ENCODE measurements at regions not wholly inside any gene's neighbourhood (a gene's known extent, or its start where the extent isn't known, plus 50 kb on each side); places are given as distances from the start of the nearest gene placed in this dataset.

DNA sequence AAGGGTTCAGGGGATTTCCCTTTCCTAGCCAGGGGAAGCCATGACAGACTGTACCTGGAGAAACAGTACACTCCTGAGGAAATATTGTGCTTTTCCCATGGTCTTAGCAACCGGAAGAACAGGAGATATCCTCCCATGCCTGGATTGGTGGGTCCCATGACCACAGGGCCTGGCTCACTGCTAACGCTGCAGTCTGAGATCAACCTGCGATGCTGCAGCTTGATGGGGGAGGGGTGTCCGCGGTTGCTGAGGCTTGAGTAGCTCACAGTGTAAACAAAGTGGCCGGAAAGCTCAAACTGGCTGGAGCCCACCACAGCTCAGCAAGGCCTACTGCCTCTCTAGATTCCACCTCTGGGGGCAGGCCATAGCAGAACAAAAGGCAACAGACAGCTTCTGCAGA, 819.5 kb downstream of the TECRL start:
- no peaks in the 10 kb centered on the region for H3K9me3 ChIP-seq (ENCODE audit: control insufficient read depth, low read depth, low read length)
- no peak overlapping the region for H3K4me2 ChIP-seq (ENCODE audit: control insufficient read depth, extremely low read depth, insufficient read depth, low read depth, low read length)
- no peaks in the 10 kb centered on the region for H3K4me1 ChIP-seq (ENCODE audit: control insufficient read depth, extremely low read depth, insufficient read depth, low read length)
- H4K20me1 ChIP-seq (ENCODE audit: control insufficient read depth, extremely low read depth, insufficient read depth, low read length), result no peaks in the 10 kb centered on the region
- H3K36me3 ChIP-seq (ENCODE audit: control insufficient read depth in 2 of 2, extremely low read depth in 1 of 2, insufficient read depth in 2 of 2, low read length in 2 of 2), result no peaks in the 10 kb centered on the region
- H3K27ac ChIP-seq (ENCODE audit: control insufficient read depth, insufficient read depth, low read length), result no peak overlapping the region
- no peaks in the 10 kb centered on the region for H3K79me2 ChIP-seq (ENCODE audit: control insufficient read depth, insufficient read depth, low read length)
- no peak overlapping the region for H3K9ac ChIP-seq (ENCODE audit: control insufficient read depth, extremely low read depth, insufficient read depth, low read length)
- no peak for DNase-seq (ENCODE audit: low read depth, low spot score)
- no peak overlapping the region for H3K4me3 ChIP-seq (ENCODE audit: control insufficient read depth in 2 of 3, extremely low read depth in 1 of 3, insufficient read depth in 2 of 3, low read depth in 1 of 3, low read length in 3 of 3)
- TF ChIP-seq CTCF (optimal IDR thresholded peaks at IDR 0.05 in 1 of 3, IDR thresholded peaks at IDR 0.05 in 1 of 3, conservative IDR thresholded peaks at IDR 0.05 in 1 of 3; ENCODE audit: extremely low read depth in 1 of 3, insufficient read depth in 2 of 3, low read length in 3 of 3) (no peak), EZH2 (IDR thresholded peaks at IDR 0.05; ENCODE audit: low read length) (no peak)
- dilution Hi-C loops (cut with MboI; ENCODE audit: extremely low pct_ligation_motif_present, low sequenced_read_pairs), result no loop called here
- no peaks in the 10 kb centered on the region for H3K27me3 ChIP-seq (ENCODE audit: control insufficient read depth, extremely low read depth, insufficient read depth, low read length)
- FAIRE-seq, result no peak
- H2AFZ ChIP-seq (ENCODE audit: control insufficient read depth, low read length), result no peak overlapping the region
- H3K9me1 ChIP-seq (ENCODE audit: control insufficient read depth, extremely low read depth, insufficient read depth, low read length), result no peaks in the 10 kb centered on the region

GRCh38 chr4:63583561-63583960, 825.7 kb downstream of the TECRL start:
- H3K27ac ChIP-seq (ENCODE audit: control insufficient read depth, insufficient read depth, low read length), result no peak overlapping the region
- DNase-seq (ENCODE audit: low read depth, low spot score) (no peak), FAIRE-seq (no peak)
- H2AFZ ChIP-seq (ENCODE audit: control insufficient read depth, low read length), result no peak overlapping the region
- no peak overlapping the region for H3K9ac ChIP-seq (ENCODE audit: control insufficient read depth, extremely low read depth, insufficient read depth, low read length)
- no peaks in the 10 kb centered on the region for H3K36me3 ChIP-seq (ENCODE audit: control insufficient read depth in 2 of 2, extremely low read depth in 1 of 2, insufficient read depth in 2 of 2, low read length in 2 of 2)
- no peaks in the 10 kb centered on the region for H3K79me2 ChIP-seq (ENCODE audit: control insufficient read depth, insufficient read depth, low read length)
- peaks cover 2% of the 10 kb centered on the region for H3K9me3 ChIP-seq (ENCODE audit: control insufficient read depth, low read depth, low read length)
- no peaks in the 10 kb centered on the region for H3K9me1 ChIP-seq (ENCODE audit: control insufficient read depth, extremely low read depth, insufficient read depth, low read length)
- no peak overlapping the region for H3K4me2 ChIP-seq (ENCODE audit: control insufficient read depth, extremely low read depth, insufficient read depth, low read depth, low read length)
- no peaks in the 10 kb centered on the region for H3K4me1 ChIP-seq (ENCODE audit: control insufficient read depth, extremely low read depth, insufficient read depth, low read length)
- TF ChIP-seq CTCF (optimal IDR thresholded peaks at IDR 0.05 in 1 of 3, IDR thresholded peaks at IDR 0.05 in 1 of 3, conservative IDR thresholded peaks at IDR 0.05 in 1 of 3; ENCODE audit: extremely low read depth in 1 of 3, insufficient read depth in 2 of 3, low read length in 3 of 3), result no peak
- no peak for TF ChIP-seq EZH2 (IDR thresholded peaks at IDR 0.05; ENCODE audit: low read length)
- H3K27me3 ChIP-seq (ENCODE audit: control insufficient read depth, extremely low read depth, insufficient read depth, low read length), result no peaks in the 10 kb centered on the region
- dilution Hi-C loops (cut with MboI; ENCODE audit: extremely low pct_ligation_motif_present, low sequenced_read_pairs), result no loop called here
- H4K20me1 ChIP-seq (ENCODE audit: control insufficient read depth, extremely low read depth, insufficient read depth, low read length), result no peaks in the 10 kb centered on the region
- H3K4me3 ChIP-seq (ENCODE audit: control insufficient read depth in 2 of 3, extremely low read depth in 1 of 3, insufficient read depth in 2 of 3, low read depth in 1 of 3, low read length in 3 of 3), result no peak overlapping the region

Measured in keratinocyte (primary cell).